GM13976 (cell line): ENCODE measurements at regions not wholly inside any gene's neighbourhood (a gene's known extent, or its start where the extent isn't known, plus 50 kb on each side); places are given as distances from the start of the nearest gene placed in this dataset.

Source experiments
- DNase-seq: peaks from one replicate; pipeline ENCODE4 v3.0.0; 2012; ENCODE audit warnings: low spot score
- CTCF ChIP-seq: IDR thresholded peaks from 2 replicates; pipeline ENCODE4 v1.5.1; 2012; ENCODE audit warnings: borderline replicate concordance, mild to moderate bottlenecking; ENCODE audit not compliant: insufficient read depth; ENCODE audit errors: extremely low read depth, missing control alignments, control extremely low read depth
- in situ Hi-C: fragments of 300-500 bp; cut with MboI; formaldehyde crosslinking; loops from one replicate; pipeline ENCODE4 v1.12.0; 2022; ENCODE audit warnings: low sequenced_read_pairs, mixed read lengths, inconsistent platforms; ENCODE audit not compliant: unreplicated experiment

- TF ChIP-seq CTCF = no peak
- no peak for DNase-seq
- in situ Hi-C loops = no loop called here
Observed at GRCh38 chr5:136924490-136924889, 559.1 kb upstream of the TRPC7 start.

- no peak for TF ChIP-seq CTCF
- DNase-seq = no peak
- in situ Hi-C loops = no loop called here
Observed at GRCh38 chr5:136910625-136911024, 545.3 kb upstream of the TRPC7 start.

GRCh38 chr5:136909906-136910305, 544.6 kb upstream of the TRPC7 start:
- in situ Hi-C loops = no loop called here
- no peak for DNase-seq
- TF ChIP-seq CTCF = no peak

GRCh38 chr5:136907371-136907770, 542.0 kb upstream of the TRPC7 start:
- in situ Hi-C loops = no loop called here
- no peak for DNase-seq

GRCh38 chr5:136906545-136906944, 541.2 kb upstream of the TRPC7 start:
- no peak for TF ChIP-seq CTCF
- in situ Hi-C loops = no loop called here
- DNase-seq = no peak

More at GRCh38 chr5:136907371-136907770, 542.0 kb upstream of the TRPC7 start:
- TF ChIP-seq CTCF = no peak

GRCh38 chr5:136905571-136905970, 540.2 kb upstream of the TRPC7 start:
- TF ChIP-seq CTCF = no peak
- DNase-seq = no peak
- in situ Hi-C loops = no loop called here

- in situ Hi-C loops = no loop called here
- TF ChIP-seq CTCF = no peak
- DNase-seq = no peak
Observed at GRCh38 chr5:136894070-136894469, 528.7 kb upstream of the TRPC7 start.
